ENCODE measurements at regions not wholly inside any gene's neighbourhood (a gene's known extent, or its start where the extent isn't known, plus 50 kb on each side); places are given as distances from the start of the nearest gene placed in this dataset.
A peak's percentile ranks its signal among the peaks of the same experiment; 100 is the strongest.
"Not testable (repeated sequence)": the region's sequence is repeated elsewhere in the genome, so short reads cannot be mapped to it uniquely, and the experiment has no call there.

DNA sequence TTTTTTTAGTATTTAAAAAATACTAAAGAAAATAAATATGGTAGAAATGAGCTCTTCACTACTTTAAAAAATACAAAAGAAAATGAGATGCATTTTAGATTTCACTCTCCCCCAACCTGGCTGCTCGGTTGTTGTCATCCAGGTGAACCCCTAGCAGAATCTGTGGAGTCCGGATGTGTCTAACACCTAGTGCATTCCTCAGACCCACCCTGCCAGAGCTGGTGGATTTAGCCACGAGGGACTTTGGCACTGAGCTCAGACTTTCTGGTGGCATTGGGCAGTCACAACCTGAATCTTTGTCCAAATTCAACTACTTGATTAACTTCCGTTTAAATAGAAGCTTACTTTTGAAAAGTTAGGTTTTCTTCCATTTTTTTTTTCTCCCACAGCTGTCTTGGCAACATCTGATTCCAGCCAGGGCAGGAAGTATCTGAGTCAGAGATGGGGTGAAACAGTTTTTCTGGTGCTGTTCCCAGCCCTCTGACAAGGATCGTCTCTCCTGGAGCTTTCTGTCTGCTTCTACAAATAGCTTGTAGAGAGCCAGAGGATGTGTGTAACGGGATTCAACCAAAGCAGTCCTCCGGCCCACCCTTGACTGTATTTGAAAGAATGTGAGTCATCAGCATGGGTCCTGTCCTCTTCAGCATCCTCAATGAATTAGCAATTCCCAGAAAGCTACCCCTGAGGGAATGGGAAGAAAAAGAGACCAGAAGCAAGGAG, 301.8 kb upstream of the MCTP2 start:
- H3K9me3 ChIP-seq (replicated peaks; ENCODE audit: control insufficient read depth, low read depth, low read length) = no peaks in the 10 kb centered on the region
- no peak overlapping the region for H3K4me3 ChIP-seq (ENCODE audit: low read length)
- H3K4me1 ChIP-seq (ENCODE audit: control insufficient read depth, insufficient read depth, low read length) = peaks cover 6% of the 10 kb centered on the region
- peak overlapping the region; percentile 69 for H3K27ac ChIP-seq (ENCODE audit: low read length)
- WGBS (ENCODE audit: insufficient coverage) = 10% methylated on average over 3 of the region's 7 CpGs
- H3K36me3 ChIP-seq (ENCODE audit: control insufficient read depth, insufficient read depth, low read length) = no peaks in the 10 kb centered on the region
- no peaks in the 10 kb centered on the region for H3K27me3 ChIP-seq (ENCODE audit: control insufficient read depth, insufficient read depth, low read length)
- peak; percentile 98 for DNase-seq

DNA sequence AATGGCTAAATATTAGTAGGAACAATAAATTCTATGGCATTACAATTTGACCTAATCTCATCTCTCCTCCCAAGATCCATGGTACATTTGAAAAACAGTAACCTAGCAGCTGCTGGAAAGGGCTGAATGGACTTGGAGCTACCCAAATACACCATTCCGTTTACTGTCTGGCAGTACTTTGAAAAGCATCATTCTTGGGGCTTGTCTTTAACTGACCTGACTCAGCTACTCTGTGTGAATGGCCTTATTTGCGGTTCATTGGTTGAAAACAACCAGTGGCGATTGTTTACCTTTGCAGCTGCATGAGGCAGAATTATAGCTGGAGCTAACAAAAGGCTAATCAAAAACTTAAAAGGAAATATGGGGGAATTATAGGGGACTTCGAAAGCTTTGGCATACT, 311.2 kb upstream of the MCTP2 start:
- no peak for DNase-seq
- Histone ChIP-seq H3K4me1 (ENCODE audit: control insufficient read depth, insufficient read depth, low read length) (no peaks in the 10 kb centered on the region), H3K9me3 (replicated peaks; ENCODE audit: control insufficient read depth, low read depth, low read length) (peaks cover 5% of the 10 kb centered on the region), H3K4me3 (ENCODE audit: low read length) (no peak overlapping the region), H3K27ac (ENCODE audit: low read length) (no peak overlapping the region), H3K36me3 (ENCODE audit: control insufficient read depth, insufficient read depth, low read length) (no peaks in the 10 kb centered on the region), H3K27me3 (ENCODE audit: control insufficient read depth, insufficient read depth, low read length) (no peaks in the 10 kb centered on the region)
- WGBS (ENCODE audit: insufficient coverage) = 78% methylated on average over 3 of the region's 4 CpGs

- H3K36me3 ChIP-seq (ENCODE audit: control insufficient read depth, insufficient read depth, low read length); H3K27me3 ChIP-seq (ENCODE audit: control insufficient read depth, insufficient read depth, low read length); H3K4me3 ChIP-seq (ENCODE audit: low read length); H3K4me1 ChIP-seq (ENCODE audit: control insufficient read depth, insufficient read depth, low read length); DNase-seq; H3K27ac ChIP-seq (ENCODE audit: low read length); H3K9me3 ChIP-seq (replicated peaks; ENCODE audit: control insufficient read depth, low read depth, low read length): not testable (repeated sequence)
- WGBS (ENCODE audit: insufficient coverage) = 76% methylated on average over 2 of the region's 2 CpGs
Measured at GRCh38 chr15:93918801-93919200, 312.6 kb upstream of the MCTP2 start.

DNA sequence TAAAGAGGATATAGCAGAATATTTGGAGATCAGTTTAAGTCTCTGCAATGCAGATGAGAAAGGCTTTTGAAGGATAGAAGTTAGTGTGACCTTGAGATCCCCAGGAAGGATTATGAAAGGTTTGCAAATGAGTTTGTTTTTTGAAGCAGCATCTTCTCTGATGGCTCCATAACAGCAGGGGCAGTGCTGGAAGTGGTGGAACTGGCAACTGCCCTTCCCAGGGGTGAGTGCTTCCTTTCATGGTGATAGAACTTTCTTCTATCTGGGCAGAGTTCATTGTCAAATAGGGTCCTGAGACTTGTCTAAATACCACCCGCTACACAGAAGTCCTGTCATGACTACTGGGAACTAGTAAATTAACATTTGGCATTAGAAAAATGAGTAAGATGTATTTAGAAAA, 314.2 kb upstream of the MCTP2 start:
- WGBS (ENCODE audit: insufficient coverage) = no CpG with 5 or more reads among the region's 1 CpG
- Histone ChIP-seq H3K27ac (ENCODE audit: low read length) (no peak overlapping the region), H3K36me3 (ENCODE audit: control insufficient read depth, insufficient read depth, low read length) (no peaks in the 10 kb centered on the region), H3K27me3 (ENCODE audit: control insufficient read depth, insufficient read depth, low read length) (no peaks in the 10 kb centered on the region), H3K4me3 (ENCODE audit: low read length) (no peak overlapping the region), H3K4me1 (ENCODE audit: control insufficient read depth, insufficient read depth, low read length) (no peaks in the 10 kb centered on the region), H3K9me3 (replicated peaks; ENCODE audit: control insufficient read depth, low read depth, low read length) (no peaks in the 10 kb centered on the region)
- DNase-seq = no peak

DNA sequence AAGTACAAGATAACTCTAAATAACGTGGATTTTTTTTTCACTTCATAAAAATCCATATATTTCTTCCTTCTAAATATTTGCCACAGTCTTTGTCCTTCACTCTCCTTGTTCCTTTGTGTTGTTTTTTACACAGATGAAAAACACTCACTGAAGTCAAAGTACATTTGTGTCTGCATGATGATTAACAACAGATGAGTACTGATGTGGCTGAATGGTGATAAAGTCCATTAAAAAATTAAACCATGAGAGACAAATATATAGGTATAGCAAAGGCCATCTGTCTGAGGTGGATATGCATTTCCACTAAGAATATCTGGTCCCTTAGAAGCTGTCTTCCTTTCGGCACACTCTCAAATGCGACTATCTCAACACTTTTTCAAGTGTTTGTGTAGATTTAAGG, 317.5 kb upstream of the MCTP2 start:
- no CpG with 5 or more reads among the region's 3 CpGs for WGBS (ENCODE audit: insufficient coverage)
- Histone ChIP-seq H3K36me3 (ENCODE audit: control insufficient read depth, insufficient read depth, low read length) (no peaks in the 10 kb centered on the region), H3K4me1 (ENCODE audit: control insufficient read depth, insufficient read depth, low read length) (no peaks in the 10 kb centered on the region), H3K9me3 (replicated peaks; ENCODE audit: control insufficient read depth, low read depth, low read length) (no peaks in the 10 kb centered on the region), H3K4me3 (ENCODE audit: low read length) (no peak overlapping the region), H3K27ac (ENCODE audit: low read length) (no peak overlapping the region), H3K27me3 (ENCODE audit: control insufficient read depth, insufficient read depth, low read length) (no peaks in the 10 kb centered on the region)
- no peak for DNase-seq

- Histone ChIP-seq H3K27me3 (ENCODE audit: control insufficient read depth, insufficient read depth, low read length) (no peaks in the 10 kb centered on the region), H3K27ac (ENCODE audit: low read length) (no peak overlapping the region), H3K36me3 (ENCODE audit: control insufficient read depth, insufficient read depth, low read length) (no peaks in the 10 kb centered on the region), H3K4me3 (ENCODE audit: low read length) (no peak overlapping the region), H3K4me1 (ENCODE audit: control insufficient read depth, insufficient read depth, low read length) (no peaks in the 10 kb centered on the region), H3K9me3 (replicated peaks; ENCODE audit: control insufficient read depth, low read depth, low read length) (no peaks in the 10 kb centered on the region)
- no peak for DNase-seq
- 33% methylated on average over 1 of the region's 2 CpGs for WGBS (ENCODE audit: insufficient coverage)
Measured at GRCh38 chr15:93913310-93913709, 318.1 kb upstream of the MCTP2 start.

GRCh38 chr15:93900476-93901400, 330.6 kb upstream of the MCTP2 start:
- no peaks in the 10 kb centered on the region for H3K27me3 ChIP-seq (ENCODE audit: control insufficient read depth, insufficient read depth, low read length)
- H3K4me3 ChIP-seq (ENCODE audit: low read length) = no peak overlapping the region
- no peak overlapping the region for H3K27ac ChIP-seq (ENCODE audit: low read length)
- 92% methylated on average over 34 of the region's 39 CpGs for WGBS (ENCODE audit: insufficient coverage)
- no peak for DNase-seq
- no peaks in the 10 kb centered on the region for H3K36me3 ChIP-seq (ENCODE audit: control insufficient read depth, insufficient read depth, low read length)
- no peaks in the 10 kb centered on the region for H3K9me3 ChIP-seq (replicated peaks; ENCODE audit: control insufficient read depth, low read depth, low read length)
- no peaks in the 10 kb centered on the region for H3K4me1 ChIP-seq (ENCODE audit: control insufficient read depth, insufficient read depth, low read length)

- no peak for DNase-seq
- Histone ChIP-seq H3K9me3 (replicated peaks; ENCODE audit: control insufficient read depth, low read depth, low read length) (no peaks in the 10 kb centered on the region), H3K4me1 (ENCODE audit: control insufficient read depth, insufficient read depth, low read length) (no peaks in the 10 kb centered on the region), H3K27me3 (ENCODE audit: control insufficient read depth, insufficient read depth, low read length) (no peaks in the 10 kb centered on the region), H3K27ac (ENCODE audit: low read length) (no peak overlapping the region), H3K4me3 (ENCODE audit: low read length) (no peak overlapping the region), H3K36me3 (ENCODE audit: control insufficient read depth, insufficient read depth, low read length) (no peaks in the 10 kb centered on the region)
- 91% methylated on average over 12 of the region's 17 CpGs for WGBS (ENCODE audit: insufficient coverage)
Measured at GRCh38 chr15:93899817-93900216, 331.5 kb upstream of the MCTP2 start.

DNA sequence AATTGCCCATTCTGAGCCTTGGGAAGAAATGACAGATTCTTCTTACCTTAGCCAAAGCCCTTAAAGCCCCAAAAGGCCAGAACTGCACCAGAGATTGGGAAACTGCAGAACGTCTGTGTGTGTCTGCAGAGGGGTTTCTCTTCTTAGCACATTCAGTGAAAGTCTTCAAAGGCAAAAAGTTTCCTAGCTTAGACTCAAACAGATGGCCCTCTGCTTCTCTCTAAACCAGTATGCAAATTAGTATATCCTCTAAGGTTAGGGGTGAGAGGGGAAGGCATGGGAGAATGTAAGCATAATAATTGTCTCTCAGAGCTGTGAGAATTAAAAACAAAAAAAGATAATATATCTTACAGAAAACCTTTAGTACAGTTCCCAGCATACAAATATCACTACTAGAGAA, 334.0 kb upstream of the MCTP2 start:
- no peak overlapping the region for H3K4me3 ChIP-seq (ENCODE audit: low read length)
- no peaks in the 10 kb centered on the region for H3K9me3 ChIP-seq (replicated peaks; ENCODE audit: control insufficient read depth, low read depth, low read length)
- DNase-seq = no peak
- H3K27me3 ChIP-seq (ENCODE audit: control insufficient read depth, insufficient read depth, low read length) = no peaks in the 10 kb centered on the region
- no CpG with 5 or more reads among the region's 1 CpG for WGBS (ENCODE audit: insufficient coverage)
- H3K36me3 ChIP-seq (ENCODE audit: control insufficient read depth, insufficient read depth, low read length) = no peaks in the 10 kb centered on the region
- H3K27ac ChIP-seq (ENCODE audit: low read length) = no peak overlapping the region
- H3K4me1 ChIP-seq (ENCODE audit: control insufficient read depth, insufficient read depth, low read length) = no peaks in the 10 kb centered on the region

DNA sequence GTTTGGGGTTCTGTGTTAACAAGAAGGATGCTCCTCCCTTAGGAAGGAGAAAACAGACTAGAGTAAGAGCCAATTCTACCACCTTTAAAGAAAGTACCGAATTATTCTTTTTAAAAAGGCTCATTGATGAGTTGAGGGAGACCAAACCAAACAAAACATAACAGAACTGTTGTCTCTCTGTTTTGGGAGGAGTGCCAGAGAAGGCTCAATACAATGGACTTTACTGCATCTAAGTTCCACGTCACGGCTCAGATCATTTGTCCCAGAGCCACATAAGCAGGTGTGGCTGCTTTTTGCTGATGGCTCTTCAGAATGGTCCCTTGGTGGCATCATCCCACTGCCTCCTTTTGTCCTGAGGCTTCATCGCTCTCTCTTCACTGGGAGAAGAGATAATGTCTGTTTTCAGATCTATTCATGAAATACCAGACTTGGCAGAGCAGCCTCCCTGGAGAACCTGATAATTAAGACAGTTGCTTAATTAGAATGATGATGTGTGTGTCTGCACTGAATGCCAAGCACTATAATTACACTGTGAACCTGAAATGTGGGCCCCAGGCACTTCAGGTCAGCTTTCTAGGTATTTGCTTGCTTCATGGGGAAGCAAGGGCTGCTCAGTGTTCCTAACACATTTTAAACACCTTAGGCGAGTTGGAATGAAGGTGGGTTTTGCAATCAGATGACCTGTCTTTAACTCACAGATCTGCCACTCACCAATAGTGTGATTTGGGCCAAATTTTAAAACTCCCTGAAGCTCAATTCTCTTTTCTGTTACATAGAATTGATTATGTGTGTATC, 335.2 kb upstream of the MCTP2 start:
- no peaks in the 10 kb centered on the region for H3K4me1 ChIP-seq (ENCODE audit: control insufficient read depth, insufficient read depth, low read length)
- peak; percentile 25 for DNase-seq
- H3K4me3 ChIP-seq (ENCODE audit: low read length) = no peak overlapping the region
- no peaks in the 10 kb centered on the region for H3K9me3 ChIP-seq (replicated peaks; ENCODE audit: control insufficient read depth, low read depth, low read length)
- H3K27ac ChIP-seq (ENCODE audit: low read length) = no peak overlapping the region
- H3K27me3 ChIP-seq (ENCODE audit: control insufficient read depth, insufficient read depth, low read length) = no peaks in the 10 kb centered on the region
- H3K36me3 ChIP-seq (ENCODE audit: control insufficient read depth, insufficient read depth, low read length) = no peaks in the 10 kb centered on the region
- 42% methylated on average over 2 of the region's 5 CpGs for WGBS (ENCODE audit: insufficient coverage)

Measured in muscle of leg (tissue), 3 donors.